H9 (cell line): ENCODE measurements at regions not wholly inside any gene's neighbourhood (a gene's known extent, or its start where the extent isn't known, plus 50 kb on each side); places are given as distances from the start of the nearest gene placed in this dataset.

ENCODE experiments used
- DNase-seq: peaks from one replicate; pipeline ENCODE4 v3.0.0-alpha.2; 2017
- H2AFZ ChIP-seq: one replicate; pipeline ENCODE4 v1.6.1; 2013; ENCODE audit warnings: mild to moderate bottlenecking, low read length, control low read depth, moderate library complexity
- H2AK5ac ChIP-seq: 2 replicates; pipeline ENCODE4 v1.6.1; 2013; ENCODE audit warnings: low read length, control low read depth, mixed read lengths; ENCODE audit not compliant: insufficient read length
- H2BK120ac ChIP-seq: one replicate; pipeline ENCODE4 v1.6.1; 2013; ENCODE audit warnings: low read depth, mild to moderate bottlenecking, low read length, control low read depth, inconsistent platforms; ENCODE audit not compliant: poor library complexity, severe bottlenecking
- H2BK12ac ChIP-seq: 2 replicates; pipeline ENCODE4 v1.6.1; 2013; ENCODE audit warnings: low read length, control low read depth, mixed read lengths, low read depth; ENCODE audit not compliant: insufficient read length
- H2BK15ac ChIP-seq: 2 replicates; pipeline ENCODE4 v1.6.1; 2013; ENCODE audit warnings: low read depth, low read length, control low read depth
- H2BK20ac ChIP-seq: one replicate; pipeline ENCODE4 v1.6.1; 2013; ENCODE audit warnings: low read depth, mild to moderate bottlenecking, low read length, control low read depth, inconsistent platforms; ENCODE audit not compliant: poor library complexity, severe bottlenecking
- H2BK5ac ChIP-seq: 2 replicates; pipeline ENCODE4 v1.6.1; 2013; ENCODE audit warnings: low read length, control low read depth, mixed read lengths; ENCODE audit not compliant: insufficient read length
- H3K14ac ChIP-seq: 2 replicates; pipeline ENCODE4 v1.6.1; 2013; ENCODE audit warnings: low read length, control low read depth; ENCODE audit not compliant: insufficient read depth
- H3K18ac ChIP-seq: 2 replicates; pipeline ENCODE4 v1.6.1; 2013; ENCODE audit warnings: low read depth, mild to moderate bottlenecking, mixed read lengths, low read length, control low read depth; ENCODE audit not compliant: insufficient read length
- H3K23ac ChIP-seq: 2 replicates; pipeline ENCODE4 v1.6.1; 2013; ENCODE audit warnings: low read length, control low read depth, mixed read lengths, low read depth; ENCODE audit not compliant: insufficient read length
- H3K23me2 ChIP-seq: 2 replicates; pipeline ENCODE4 v1.6.1; 2013; ENCODE audit warnings: low read depth, mild to moderate bottlenecking, mixed read lengths, low read length, control low read depth; ENCODE audit not compliant: insufficient read length, poor library complexity, severe bottlenecking
- H3K27ac ChIP-seq: 2 replicates; pipeline ENCODE4 v1.5.1; 2013; ENCODE audit warnings: low read length, control low read depth, mixed read lengths, low read depth; ENCODE audit not compliant: insufficient read length
- H3K27me3 ChIP-seq: 2 replicates; pipeline ENCODE4 v1.6.1; 2013; ENCODE audit warnings: low read length, control low read depth, inconsistent platforms; ENCODE audit not compliant: insufficient read depth
- H3K4ac ChIP-seq: 2 replicates; pipeline ENCODE4 v1.6.1; 2013; ENCODE audit warnings: low read depth, mild to moderate bottlenecking, control low read depth, inconsistent platforms, low read length, moderate library complexity
- H3K4me1 ChIP-seq: 2 replicates; pipeline ENCODE4 v1.6.1; 2013; ENCODE audit warnings: low read length, control low read depth, inconsistent platforms; ENCODE audit not compliant: insufficient read depth
- H3K4me2 ChIP-seq: 2 replicates; pipeline ENCODE4 v1.6.1; 2013; ENCODE audit warnings: low read length, control low read depth, mixed read lengths; ENCODE audit not compliant: insufficient read length, insufficient read depth
- H3K56ac ChIP-seq: 2 replicates; pipeline ENCODE4 v1.6.1; 2013; ENCODE audit warnings: low read depth, mild to moderate bottlenecking, mixed read lengths, low read length, control low read depth; ENCODE audit not compliant: insufficient read length
- H3K79me1 ChIP-seq: 2 replicates; pipeline ENCODE4 v1.6.1; 2013; ENCODE audit warnings: low read depth, mild to moderate bottlenecking, moderate library complexity, low read length, control low read depth, inconsistent platforms; ENCODE audit not compliant: insufficient read depth, poor library complexity, severe bottlenecking
- H3K79me2 ChIP-seq: 2 replicates; pipeline ENCODE4 v1.6.1; 2013; ENCODE audit warnings: low read length, control low read depth, inconsistent platforms; ENCODE audit not compliant: insufficient read depth
- H3K9ac ChIP-seq: 2 replicates; pipeline ENCODE4 v1.6.1; 2013; ENCODE audit warnings: low read length, control low read depth, mixed read lengths; ENCODE audit not compliant: insufficient read length; ENCODE audit errors: extremely low read depth
- H3K9me3 ChIP-seq: one replicate; pipeline ENCODE4 v1.6.1; 2013; ENCODE audit warnings: low read depth, low read length, inconsistent platforms; ENCODE audit not compliant: control insufficient read depth
- H3T11ph ChIP-seq: one replicate; pipeline ENCODE4 v1.6.1; 2013; ENCODE audit warnings: mild to moderate bottlenecking, low read length, control low read depth, inconsistent platforms
- H4K20me1 ChIP-seq: one replicate; pipeline ENCODE4 v1.6.1; 2013; ENCODE audit not compliant: control insufficient read depth, insufficient read length, insufficient read depth
- H4K5ac ChIP-seq: 2 replicates; pipeline ENCODE4 v1.6.1; 2013; ENCODE audit warnings: low read depth, mild to moderate bottlenecking, mixed read lengths, low read length, control low read depth; ENCODE audit not compliant: insufficient read length
- H4K8ac ChIP-seq: replicated peaks from 2 replicates; pipeline ENCODE4 v1.6.1; 2013; ENCODE audit warnings: low read length, control low read depth, mixed read lengths, low read depth; ENCODE audit not compliant: insufficient read length
- H4K91ac ChIP-seq: 2 replicates; pipeline ENCODE4 v1.6.1; 2013; ENCODE audit warnings: low read depth, mild to moderate bottlenecking, moderate library complexity, mixed read lengths, low read length, control low read depth; ENCODE audit not compliant: insufficient read length
- H3K27ac Mint-ChIP-seq, 3 experiments: 2 replicates in 2 of 3; 3 replicates in 1 of 3; pipeline ENCODE4 v1.8.0; 2020 to 2021; ENCODE audit warnings: mixed read lengths in 3 of 3, mild to moderate bottlenecking in 1 of 3, moderate library complexity in 1 of 3
- H3K27me3 Mint-ChIP-seq: 2 replicates; pipeline ENCODE4 v1.8.0; 2021; ENCODE audit warnings: low read depth, mild to moderate bottlenecking, moderate library complexity, mixed read lengths
- H3K36me3 Mint-ChIP-seq, 3 experiments: 2 replicates in 2 of 3; 3 replicates in 1 of 3; pipeline ENCODE4 v1.8.0; 2020 to 2021; ENCODE audit warnings: low read depth in 3 of 3, mixed read lengths in 3 of 3; ENCODE audit not compliant: insufficient read depth in 1 of 3
- H3K4me1 Mint-ChIP-seq, 2 experiments: 2 replicates each; pipeline ENCODE4 v1.8.0; 2020; ENCODE audit warnings: mixed read lengths in 2 of 2
- H3K4me3 Mint-ChIP-seq, 2 experiments: 2 replicates in 1 of 2; 3 replicates in 1 of 2; pipeline ENCODE4 v1.8.0; 2020 to 2021; ENCODE audit warnings: mild to moderate bottlenecking in 2 of 2, mixed read lengths in 2 of 2, moderate library complexity in 1 of 2
- H3K9me3 Mint-ChIP-seq, 2 experiments: 2 replicates in 1 of 2; 3 replicates in 1 of 2; pipeline ENCODE4 v1.8.0; 2020; ENCODE audit warnings: mild to moderate bottlenecking in 2 of 2, mixed read lengths in 2 of 2, moderate library complexity in 1 of 2
- WGBS: extraction: QIAGEN DNeasy Blood & Tissue Kit; methylation state at CpG from one replicate; pipeline ENCODE4 v1.1.7; 2013; ENCODE audit warnings: missing lambda C conversion rate, low lambda C conversion rate, mixed read lengths; ENCODE audit not compliant: insufficient read length; ENCODE audit errors: extremely low coverage; 5-methylcytosine and 5-hydroxymethylcytosine counted together
- TF ChIP-seq, protein P1 (sequence below): fragments of 200-600 bp; sonication (generic); conservative IDR thresholded peaks from 3 replicates; pipeline ENCODE4 v1.8.0; 2021; ENCODE audit warnings: antibody characterized with exemption, mild to moderate bottlenecking

- Histone ChIP-seq H3K23me2 (no peaks in the 10 kb centered on the region), H4K5ac (no peak overlapping the region), H2BK5ac (no peak overlapping the region), H4K91ac (no peak overlapping the region), H4K8ac (no peak overlapping the region), H3K18ac (no peak overlapping the region), H3K79me2 (no peaks in the 10 kb centered on the region), H3K23ac (no peak overlapping the region), H3K4me1 (peaks cover 6% of the 10 kb centered on the region), H2BK15ac (no peak overlapping the region), H3K14ac (no peak overlapping the region; the same call in 1 of the 2 replicates), H3K27ac (no peak overlapping the region), H2AK5ac (no peak overlapping the region), H3K9me3 (no peaks in the 10 kb centered on the region), H2BK120ac (no peak overlapping the region), H3K9ac (no peak overlapping the region), H2AFZ (no peak overlapping the region), H3T11ph (no peak overlapping the region), H3K4ac (no peak overlapping the region), H3K56ac (no peak overlapping the region), H2BK20ac (no peak overlapping the region), H3K27me3 (no peaks in the 10 kb centered on the region), H4K20me1 (no peaks in the 10 kb centered on the region), H3K79me1 (no peaks in the 10 kb centered on the region), H2BK12ac (no peak overlapping the region), H3K4me2 (no peak overlapping the region)
- Mint-ChIP-seq H3K9me3 (no peaks in the 10 kb centered on the region; a peak in 1 of 5 replicates), H3K27ac (no peak overlapping the region; a peak in 1 of 7 replicates), H3K4me3 (no peak overlapping the region), H3K27me3 (peaks cover 1% of the 10 kb centered on the region; the same call in 1 of the 2 replicates), H3K36me3 (no peaks in the 10 kb centered on the region), H3K4me1 (peaks cover 12 to 15% of the 10 kb centered on the region in 2 experiments)
- TF ChIP-seq, protein P1, sequence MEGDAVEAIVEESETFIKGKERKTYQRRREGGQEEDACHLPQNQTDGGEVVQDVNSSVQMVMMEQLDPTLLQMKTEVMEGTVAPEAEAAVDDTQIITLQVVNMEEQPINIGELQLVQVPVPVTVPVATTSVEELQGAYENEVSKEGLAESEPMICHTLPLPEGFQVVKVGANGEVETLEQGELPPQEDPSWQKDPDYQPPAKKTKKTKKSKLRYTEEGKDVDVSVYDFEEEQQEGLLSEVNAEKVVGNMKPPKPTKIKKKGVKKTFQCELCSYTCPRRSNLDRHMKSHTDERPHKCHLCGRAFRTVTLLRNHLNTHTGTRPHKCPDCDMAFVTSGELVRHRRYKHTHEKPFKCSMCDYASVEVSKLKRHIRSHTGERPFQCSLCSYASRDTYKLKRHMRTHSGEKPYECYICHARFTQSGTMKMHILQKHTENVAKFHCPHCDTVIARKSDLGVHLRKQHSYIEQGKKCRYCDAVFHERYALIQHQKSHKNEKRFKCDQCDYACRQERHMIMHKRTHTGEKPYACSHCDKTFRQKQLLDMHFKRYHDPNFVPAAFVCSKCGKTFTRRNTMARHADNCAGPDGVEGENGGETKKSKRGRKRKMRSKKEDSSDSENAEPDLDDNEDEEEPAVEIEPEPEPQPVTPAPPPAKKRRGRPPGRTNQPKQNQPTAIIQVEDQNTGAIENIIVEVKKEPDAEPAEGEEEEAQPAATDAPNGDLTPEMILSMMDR: no peak
- no CpG with 5 or more reads among the region's 10 CpGs for WGBS
- no peak for DNase-seq
These were observed 276.5 kb downstream of the NUAK1 start for GRCh38 chr12:105862163-105862821.
